Activated gamma-delta T cell treated with anti-CD3 and anti-CD28 coated beads, Interleukin-2, amount 50 U/mL, for 16 hours (primary cell): ENCODE measurements at regions not wholly inside any gene's neighbourhood (a gene's known extent, or its start where the extent isn't known, plus 50 kb on each side); places are given as distances from the start of the nearest gene placed in this dataset.
"Not testable (repeated sequence)": the region's sequence is repeated elsewhere in the genome, so short reads cannot be mapped to it uniquely, and the experiment has no call there.

Source experiments
- DNase-seq: peaks from one replicate; pipeline ENCODE4 v3.0.0-alpha.2; 2020; ENCODE audit warnings: low read depth

- no peak for DNase-seq
Measured at GRCh38 chr22:46026899-46027210, 49.9 kb upstream of the WNT7B start.

GRCh38 chr22:46027211-46028105 lies 50.5 kb upstream of the WNT7B start:
- DNase-seq = no peak

GRCh38 chr22:46028106-46028991 lies 51.4 kb upstream of the WNT7B start:
- DNase-seq = no peak

- no peak for DNase-seq
Measured at GRCh38 chr22:46029036-46029435, 52.1 kb upstream of the WNT7B start.

GRCh38 chr22:46029574-46030200 lies 52.7 kb upstream of the WNT7B start:
- DNase-seq = no peak

GRCh38 chr22:46030231-46030880 lies 53.4 kb upstream of the WNT7B start:
- DNase-seq = no peak

GRCh38 chr22:46031066-46031465 lies 54.1 kb upstream of the WNT7B start:
- DNase-seq = no peak

GRCh38 chr22:46031557-46031956 lies 54.6 kb upstream of the WNT7B start:
- DNase-seq = no peak

- DNase-seq = no peak
Measured at GRCh38 chr22:46031965-46032851, 55.2 kb upstream of the WNT7B start.

- DNase-seq = no peak
Measured at GRCh38 chr22:46033256-46034200, 56.6 kb upstream of the WNT7B start.

GRCh38 chr22:46034480-46034879 lies 57.5 kb upstream of the WNT7B start:
- not testable (repeated sequence) for DNase-seq

- DNase-seq = no peak
Measured at GRCh38 chr22:46035380-46035741, 58.4 kb upstream of the WNT7B start.

- DNase-seq = peak; percentile 100
Measured at GRCh38 chr22:46035742-46036557, 59.0 kb upstream of the WNT7B start.

GRCh38 chr22:46036558-46037408 lies 59.8 kb upstream of the WNT7B start:
- no peak for DNase-seq

- no peak for DNase-seq
Measured at GRCh38 chr22:46038174-46038487, 61.2 kb upstream of the WNT7B start.

- DNase-seq = no peak
Measured at GRCh38 chr22:46038516-46039430, 61.8 kb upstream of the WNT7B start.

GRCh38 chr22:46039535-46039934 lies 62.6 kb upstream of the WNT7B start:
- DNase-seq = no peak
